Fibroblast of mammary gland (primary cell): ENCODE measurements at regions not wholly inside any gene's neighbourhood (a gene's known extent, or its start where the extent isn't known, plus 50 kb on each side); places are given as distances from the start of the nearest gene placed in this dataset.

Source experiments
- DNase-seq: peaks from one replicate; pipeline ENCODE4 v3.0.0-alpha.2; 2010; ENCODE audit warnings: low read depth
- H3K4me3 ChIP-seq: 2 replicates; pipeline ENCODE4 v1.5.1; 2011; ENCODE audit warnings: low read depth, mild to moderate bottlenecking, low read length, moderate library complexity; ENCODE audit not compliant: control insufficient read depth
- CTCF ChIP-seq: conservative IDR thresholded peaks from 2 replicates; pipeline ENCODE4 v1.5.1; 2011; ENCODE audit warnings: low read depth, low read length, inconsistent platforms; ENCODE audit not compliant: control insufficient read depth, insufficient read depth

GRCh38 chr14:42311876-42312275 lies 705.2 kb downstream of the LRFN5 start:
- no peak for TF ChIP-seq CTCF
- no peak for DNase-seq
- no peak overlapping the region for H3K4me3 ChIP-seq

- TF ChIP-seq CTCF: no peak
These were observed 700.7 kb downstream of the LRFN5 start for GRCh38 chr14:42307239-42307825.

GRCh38 chr14:42299692-42300091 lies 693.0 kb downstream of the LRFN5 start:
- no peak for TF ChIP-seq CTCF
- H3K4me3 ChIP-seq: no peak overlapping the region
- DNase-seq: no peak

More at GRCh38 chr14:42307239-42307825, 700.7 kb downstream of the LRFN5 start:
- DNase-seq: no peak
- no peak overlapping the region for H3K4me3 ChIP-seq

- TF ChIP-seq CTCF: no peak
- no peak overlapping the region for H3K4me3 ChIP-seq
- DNase-seq: no peak
These were observed 686.5 kb downstream of the LRFN5 start for GRCh38 chr14:42293180-42293579.

GRCh38 chr14:42277840-42278239 lies 671.2 kb downstream of the LRFN5 start:
- no peak for DNase-seq
- TF ChIP-seq CTCF: no peak
- H3K4me3 ChIP-seq: no peak overlapping the region

GRCh38 chr14:42269234-42269633 lies 662.6 kb downstream of the LRFN5 start:
- TF ChIP-seq CTCF: no peak

GRCh38 chr14:42248131-42248530 lies 641.5 kb downstream of the LRFN5 start:
- no peak for DNase-seq
- no peak for TF ChIP-seq CTCF

More at GRCh38 chr14:42269234-42269633, 662.6 kb downstream of the LRFN5 start:
- no peak overlapping the region for H3K4me3 ChIP-seq
- no peak for DNase-seq

More at GRCh38 chr14:42248131-42248530, 641.5 kb downstream of the LRFN5 start:
- no peak overlapping the region for H3K4me3 ChIP-seq
